HG02943 (cell line): ENCODE measurements at regions not wholly inside any gene's neighbourhood (a gene's known extent, or its start where the extent isn't known, plus 50 kb on each side); places are given as distances from the start of the nearest gene placed in this dataset.
A peak's percentile ranks its signal among the peaks of the same experiment; 100 is the strongest.
"Not testable (repeated sequence)": the region's sequence is repeated elsewhere in the genome, so short reads cannot be mapped to it uniquely, and the experiment has no call there.

Experiments
- ATAC-seq: cut with Tn5 transposase; IDR thresholded peaks from one replicate; pipeline ENCODE4 v1.9.1; 2021; ENCODE audit warnings: mild to moderate bottlenecking, low read depth, moderate library complexity; ENCODE audit not compliant: unreplicated experiment

- no peak for ATAC-seq
These were observed 379.1 kb upstream of the CCNH start for GRCh38 chr5:87791869-87792268.

GRCh38 chr5:87788416-87788815 is 375.7 kb upstream of the CCNH start:
- no peak for ATAC-seq

- ATAC-seq: no peak
These were observed 375.0 kb upstream of the CCNH start for GRCh38 chr5:87787625-87788256.

- no peak for ATAC-seq
These were observed 374.4 kb upstream of the CCNH start for GRCh38 chr5:87787086-87787485.

- ATAC-seq: no peak
These were observed 373.7 kb upstream of the CCNH start for GRCh38 chr5:87786471-87786870.

DNA sequence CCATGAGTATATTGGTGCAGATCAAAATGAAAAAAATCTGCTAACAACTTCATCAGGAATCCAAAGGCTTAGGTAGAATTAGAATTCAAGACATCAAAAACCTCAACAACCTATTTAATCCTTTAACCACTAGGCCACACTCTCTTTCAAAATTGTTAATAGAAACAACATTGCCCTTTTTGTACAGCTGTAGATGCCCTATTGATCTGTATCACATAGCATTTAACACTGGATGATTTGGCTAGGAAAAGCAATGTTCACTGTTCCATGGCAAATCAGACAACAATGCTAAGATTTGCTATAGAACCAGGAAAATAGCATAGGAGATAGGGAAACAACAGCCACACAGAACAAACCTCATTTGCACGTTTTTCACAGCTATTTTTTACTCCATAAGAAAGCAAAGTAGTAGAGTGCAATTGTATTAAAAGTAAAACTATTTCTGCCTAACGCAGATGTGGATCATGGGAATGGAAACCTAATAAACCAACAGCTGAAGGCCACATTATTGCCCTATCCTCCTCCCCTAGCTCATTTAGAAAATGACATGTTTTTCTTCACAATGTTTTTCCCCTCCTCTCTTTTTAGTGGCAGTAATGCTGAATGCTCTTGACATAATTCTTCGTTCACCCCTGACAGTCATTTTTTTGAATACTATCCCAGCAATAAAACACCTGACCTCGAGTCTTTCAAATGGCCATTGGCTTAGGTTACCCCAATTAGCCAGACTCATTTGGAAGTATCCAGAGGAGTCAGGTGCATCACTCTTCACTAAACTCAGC is 373.0 kb upstream of the CCNH start:
- ATAC-seq: no peak

- ATAC-seq: no peak
These were observed 372.3 kb upstream of the CCNH start for GRCh38 chr5:87784879-87785495.

DNA sequence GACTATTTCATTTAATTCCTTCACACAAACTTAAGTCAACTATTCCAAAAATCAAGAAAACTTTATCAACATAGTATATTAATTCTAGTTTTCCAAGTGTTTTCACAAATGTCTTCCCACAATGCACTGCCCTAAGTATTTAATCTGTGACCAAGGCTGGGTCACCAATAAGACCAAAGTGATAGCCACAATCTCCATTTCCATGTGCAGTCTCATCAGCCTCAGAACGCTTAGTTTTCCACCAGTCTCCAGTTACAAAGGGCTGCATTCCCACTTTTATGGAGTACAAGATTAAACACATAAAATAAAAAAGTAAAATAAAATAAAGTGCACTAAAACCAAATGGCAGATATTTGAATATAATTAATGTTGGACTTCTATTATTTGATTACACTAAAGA is 371.6 kb upstream of the CCNH start:
- no peak for ATAC-seq

DNA sequence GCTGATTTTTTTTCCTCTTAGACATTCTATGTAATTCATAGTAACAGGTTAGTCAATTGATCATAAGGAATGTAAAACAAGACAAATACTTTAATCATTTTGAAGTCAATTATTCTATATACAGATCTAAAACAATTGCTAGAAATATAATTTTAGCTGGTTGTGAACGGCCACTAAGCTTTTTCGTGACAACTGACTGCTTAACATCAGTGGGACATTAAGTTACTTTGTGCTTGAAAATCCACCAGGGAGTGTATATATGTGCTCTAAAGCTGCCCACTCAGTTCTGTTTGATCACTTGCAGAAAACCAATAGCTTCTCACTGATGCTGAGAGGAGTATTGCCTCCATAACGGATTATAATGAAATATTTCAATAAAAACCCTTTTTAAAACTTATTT is 370.2 kb upstream of the CCNH start:
- ATAC-seq: no peak

DNA sequence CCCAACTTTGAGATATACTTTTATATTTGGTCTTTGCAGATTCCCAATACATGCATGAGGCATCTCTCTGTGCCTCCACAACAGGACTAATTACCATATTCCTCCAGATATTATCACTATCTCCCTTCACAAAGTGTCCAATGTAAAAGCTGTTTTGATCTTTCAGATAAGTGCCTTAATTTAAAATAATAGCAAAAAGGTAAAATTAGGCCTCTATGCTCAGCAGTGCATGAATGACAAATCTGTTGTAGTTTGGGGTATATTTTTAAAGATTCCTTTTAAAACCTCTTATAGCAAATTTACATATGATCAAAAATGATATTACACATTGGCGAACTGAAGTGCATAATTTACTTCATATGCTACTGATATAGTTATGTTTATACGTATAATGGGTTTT is 369.2 kb upstream of the CCNH start:
- ATAC-seq: no peak

- peak; percentile 98 for ATAC-seq
These were observed 368.4 kb upstream of the CCNH start for GRCh38 chr5:87780831-87781760.

- no peak for ATAC-seq
These were observed 366.1 kb upstream of the CCNH start for GRCh38 chr5:87778876-87779275.

- no peak for ATAC-seq
These were observed 365.1 kb upstream of the CCNH start for GRCh38 chr5:87777877-87778276.

DNA sequence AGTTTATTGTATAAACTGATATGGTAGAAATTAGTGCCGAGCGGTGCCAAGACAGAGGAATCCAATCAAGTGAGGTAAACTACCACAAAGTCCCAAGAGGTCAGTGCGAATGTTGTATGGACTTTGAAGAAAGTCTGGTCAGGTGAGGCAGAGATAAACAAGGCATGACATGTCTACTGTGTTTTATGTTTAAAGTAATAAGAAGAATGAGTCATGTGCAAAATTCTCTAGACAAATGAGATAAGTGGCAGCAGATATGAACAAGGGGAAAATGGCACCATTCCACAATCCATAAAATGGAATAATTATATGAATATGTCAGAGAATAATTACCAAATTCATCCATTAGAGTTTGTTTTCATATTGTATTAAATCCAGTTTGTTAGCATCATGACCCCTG is 364.1 kb upstream of the CCNH start:
- no peak for ATAC-seq

DNA sequence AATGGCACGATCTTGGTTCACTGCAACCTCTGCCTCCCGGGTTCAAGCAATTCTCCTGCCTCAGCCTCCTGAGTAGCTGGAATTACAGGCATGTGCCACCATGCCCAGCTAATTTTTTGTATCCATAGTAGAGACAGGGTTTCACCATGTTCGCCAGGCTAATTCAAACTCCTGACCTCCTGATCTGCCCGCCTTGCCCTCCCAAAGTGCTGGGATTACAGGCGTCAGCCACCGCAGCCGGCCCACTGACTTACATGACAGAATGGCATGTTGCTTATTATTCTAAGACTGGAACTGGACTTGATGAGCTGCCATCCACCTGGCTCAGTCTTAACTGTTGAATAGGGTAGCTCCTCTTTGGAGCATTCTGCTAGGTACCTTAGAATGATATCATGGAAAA is 363.6 kb upstream of the CCNH start:
- ATAC-seq: not testable (repeated sequence)

DNA sequence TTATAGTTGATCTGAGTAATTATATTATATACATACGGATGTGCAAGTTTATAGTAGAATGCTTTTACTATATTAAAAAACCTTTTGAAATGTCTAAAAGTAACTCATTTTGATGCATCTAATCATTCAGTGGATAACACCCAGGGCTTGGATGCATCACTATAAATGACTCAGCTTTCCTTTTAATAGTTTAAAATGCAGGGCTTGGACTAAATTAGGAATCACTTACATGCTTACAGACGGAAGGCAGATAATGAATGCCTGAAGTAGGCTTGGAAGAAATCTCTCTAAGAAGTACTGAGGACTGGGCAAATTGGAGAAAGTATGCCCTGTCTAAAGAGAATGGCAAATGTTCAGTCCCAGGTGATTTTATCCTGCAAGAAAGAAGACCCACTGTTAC is 362.5 kb upstream of the CCNH start:
- no peak for ATAC-seq

GRCh38 chr5:87774804-87775203 is 362.1 kb upstream of the CCNH start:
- no peak for ATAC-seq

GRCh38 chr5:87770601-87771121 is 357.9 kb upstream of the CCNH start:
- ATAC-seq: no peak

GRCh38 chr5:87770016-87770570 is 357.4 kb upstream of the CCNH start:
- no peak for ATAC-seq

GRCh38 chr5:87769157-87769556 is 356.4 kb upstream of the CCNH start:
- no peak for ATAC-seq
